IPS-NIHi11 (cell line): ENCODE measurements at regions not wholly inside any gene's neighbourhood (a gene's known extent, or its start where the extent isn't known, plus 50 kb on each side); places are given as distances from the start of the nearest gene placed in this dataset.

Experiments used
- DNase-seq: peaks from one replicate; pipeline ENCODE4 v3.0.0; 2012; ENCODE audit warnings: mixed read lengths, low spot score

DNA sequence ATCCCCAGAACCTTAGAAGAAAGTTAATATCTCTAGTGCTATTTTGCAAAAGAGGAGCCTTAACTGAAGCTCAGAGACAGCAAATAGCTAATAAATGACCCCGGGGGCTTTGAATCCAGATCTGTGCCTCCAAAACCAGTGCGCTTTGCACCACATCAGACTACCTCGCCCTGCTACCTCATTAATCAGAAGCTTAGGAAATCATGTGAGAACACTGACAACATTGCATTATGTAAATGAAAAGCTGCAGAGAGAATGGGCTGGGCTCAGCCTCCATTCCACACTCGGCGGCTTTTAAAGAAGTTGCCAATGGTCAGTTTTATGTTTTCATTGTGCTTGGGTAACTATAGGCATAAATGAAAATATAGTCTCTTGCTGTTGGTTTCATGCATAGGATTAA, 54.0 kb upstream of the STMND1 start:
- no peak for DNase-seq

DNA sequence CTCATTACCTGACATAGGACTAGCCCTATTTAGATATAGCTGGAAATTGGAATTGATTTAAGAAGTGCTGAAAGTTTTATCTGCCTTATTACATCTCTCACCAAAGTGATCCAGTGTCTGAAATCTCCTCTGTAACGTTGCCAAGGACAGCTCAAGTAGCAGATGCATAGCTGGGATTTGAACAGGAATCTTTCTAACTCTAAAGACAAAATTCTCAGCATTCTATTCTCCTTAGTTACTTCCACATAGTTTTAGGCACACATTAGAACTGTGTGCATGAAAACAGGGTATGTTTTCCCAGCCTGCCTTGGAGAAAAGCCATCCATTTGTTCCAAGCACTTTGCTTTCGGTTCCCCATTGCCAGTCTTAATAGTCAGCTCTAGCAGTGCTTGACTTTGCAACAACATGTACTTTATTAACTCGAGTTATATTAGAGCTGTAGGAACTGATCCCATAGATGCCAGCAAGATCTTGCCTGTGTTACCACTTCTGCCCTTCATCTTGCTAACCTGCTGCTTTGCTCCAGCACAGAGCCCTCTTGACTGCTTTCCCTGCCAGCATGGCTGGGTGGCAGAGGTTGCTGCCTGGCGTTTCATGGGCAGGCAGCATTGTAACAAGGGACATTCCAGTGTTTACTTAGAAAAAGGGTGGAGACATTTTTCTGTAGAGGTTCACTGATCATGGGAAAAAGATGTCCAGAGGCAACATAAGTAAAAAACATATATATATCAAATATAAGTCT, 56.1 kb upstream of the STMND1 start:
- DNase-seq: no peak

DNA sequence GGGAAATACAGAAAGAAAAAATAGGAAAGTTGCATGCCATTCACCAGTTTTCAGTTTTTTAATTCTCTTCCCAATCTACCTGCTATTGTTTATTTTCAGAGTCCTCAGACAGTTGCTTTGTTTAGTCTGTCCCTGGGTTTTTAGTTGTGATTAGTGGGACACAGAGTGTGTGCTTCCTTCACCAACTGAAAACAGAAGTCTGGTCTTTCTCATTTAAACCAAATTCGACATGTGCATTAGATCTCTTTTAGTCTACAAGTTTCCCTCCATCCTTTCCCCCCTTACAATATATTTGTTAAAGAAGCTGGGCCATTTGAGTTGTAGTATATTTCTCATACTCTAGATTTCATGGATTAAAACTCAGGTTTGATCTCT, 58.7 kb upstream of the STMND1 start:
- no peak for DNase-seq

GRCh38 chr6:17042422-17043147, 59.3 kb upstream of the STMND1 start:
- DNase-seq: peak; percentile 73

- DNase-seq: no peak
These were observed 62.6 kb upstream of the STMND1 start for GRCh38 chr6:17039266-17039665.

DNA sequence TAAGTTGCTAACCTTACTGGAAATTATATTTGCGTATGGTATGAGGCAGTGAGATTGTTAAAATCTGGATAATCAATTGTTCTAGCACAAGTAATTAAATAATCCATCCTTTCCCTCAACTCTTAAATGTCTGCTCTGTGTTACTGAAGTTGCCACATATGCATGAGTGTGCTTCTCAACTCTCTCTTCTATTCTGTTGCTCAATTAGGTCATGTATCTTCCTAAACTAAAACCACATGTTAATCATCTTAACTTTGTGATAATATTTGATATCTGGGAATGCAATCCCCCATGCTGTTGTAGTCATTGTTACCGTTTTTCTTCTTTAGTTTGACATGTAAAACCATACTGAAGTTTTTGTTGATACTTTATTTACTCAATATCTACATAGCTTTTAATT, 63.5 kb upstream of the STMND1 start:
- DNase-seq: no peak

DNA sequence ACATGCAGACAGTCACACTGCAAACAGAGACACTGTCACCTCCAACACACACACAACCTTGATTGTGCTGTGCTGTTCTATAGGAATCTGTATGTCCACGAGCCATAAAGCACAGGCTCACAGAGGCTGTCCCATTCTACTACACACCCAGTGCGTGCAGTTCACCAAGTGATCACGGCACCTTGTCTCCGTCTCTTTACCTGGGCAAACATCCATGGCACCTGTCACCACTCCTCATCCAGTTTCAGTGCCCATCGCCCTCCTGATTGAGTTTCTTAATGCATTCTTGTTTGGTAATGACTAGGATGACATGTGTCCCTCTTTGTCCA, 65.8 kb upstream of the STMND1 start:
- no peak for DNase-seq

DNA sequence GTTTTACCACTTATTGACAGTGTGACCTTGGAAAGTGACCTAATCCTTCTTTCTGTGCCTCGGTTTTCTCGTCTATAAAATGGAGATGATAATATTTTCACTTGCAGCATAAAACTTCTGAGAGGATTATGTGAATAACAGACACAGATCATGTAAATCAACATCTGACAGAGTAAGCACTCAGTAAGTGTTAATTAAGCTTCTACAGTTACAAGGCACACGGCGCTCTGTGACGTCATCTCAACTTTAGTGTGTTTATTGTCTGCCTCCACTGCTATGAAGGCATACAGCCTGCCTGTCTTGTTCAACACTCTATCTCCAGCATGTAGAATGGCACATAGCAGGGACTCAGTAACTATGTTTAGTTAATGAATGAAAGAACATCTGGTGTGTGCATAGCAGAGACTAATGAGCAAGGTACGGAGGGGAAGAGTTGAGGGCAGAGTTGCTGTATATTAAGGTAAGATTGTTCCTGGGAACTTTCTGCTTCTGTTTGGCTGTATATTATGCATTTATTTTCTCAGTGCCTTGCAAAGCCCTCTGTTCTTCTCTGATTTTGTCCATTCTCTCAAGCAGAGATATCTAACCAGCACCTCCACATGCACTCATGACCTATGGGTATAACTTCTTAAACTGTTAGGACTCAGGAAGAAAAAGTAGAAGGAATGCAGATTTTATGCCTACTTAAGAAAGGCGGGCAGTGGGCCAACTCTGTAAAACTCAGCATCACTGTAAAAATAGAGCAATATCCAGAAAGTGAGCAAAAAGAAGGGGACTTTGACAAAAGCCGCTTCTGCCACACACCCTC, 66.4 kb upstream of the STMND1 start:
- DNase-seq: no peak

DNA sequence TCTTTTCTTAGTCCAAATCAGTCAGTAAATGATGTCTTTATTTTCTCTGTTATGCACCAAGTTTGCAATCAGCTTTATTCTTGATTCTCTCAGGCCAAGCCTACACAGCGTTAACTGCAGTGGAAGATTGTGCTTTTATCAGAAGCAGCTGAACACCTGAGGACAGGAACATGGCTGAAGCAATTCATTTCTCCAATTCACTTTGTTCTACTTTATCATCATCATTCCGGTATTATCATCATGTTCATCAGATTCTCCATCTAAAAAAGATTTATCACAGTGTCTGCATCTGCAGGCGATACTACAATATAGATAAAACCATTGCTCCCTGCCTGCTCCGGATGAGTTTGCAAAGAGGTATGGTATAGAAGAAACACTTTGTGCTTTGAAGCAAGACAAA, 68.1 kb upstream of the STMND1 start:
- DNase-seq: no peak

DNA sequence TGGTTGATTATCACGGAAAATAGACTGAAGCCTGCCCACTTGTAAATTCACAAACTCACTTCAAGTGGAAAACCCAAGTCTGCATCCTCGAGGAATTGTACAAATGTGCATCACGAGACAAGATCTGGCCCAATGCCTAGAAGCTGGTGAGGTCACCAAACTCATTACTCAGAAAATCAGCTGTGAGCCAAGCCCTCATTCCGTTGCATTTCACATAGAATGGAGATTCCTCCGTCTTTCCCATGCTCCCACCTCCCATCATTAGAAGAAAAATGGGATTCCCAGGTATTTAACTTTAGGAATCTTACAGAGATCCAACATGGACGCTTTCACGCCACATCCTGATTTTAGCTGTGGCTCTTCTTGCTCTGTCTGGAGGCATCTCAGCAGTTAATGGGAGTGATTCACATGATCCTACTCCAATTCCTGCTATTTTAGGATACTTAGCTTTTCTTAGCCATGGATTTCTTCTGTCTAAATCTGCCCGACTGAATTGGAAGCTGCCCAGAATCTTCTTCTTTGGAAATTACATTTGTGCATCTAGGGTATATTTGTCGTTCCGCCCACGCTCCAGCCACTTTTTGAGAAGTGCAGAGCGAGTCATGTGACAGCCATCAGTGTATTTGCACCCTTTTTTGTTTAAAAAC, 68.7 kb upstream of the STMND1 start:
- no peak for DNase-seq

DNA sequence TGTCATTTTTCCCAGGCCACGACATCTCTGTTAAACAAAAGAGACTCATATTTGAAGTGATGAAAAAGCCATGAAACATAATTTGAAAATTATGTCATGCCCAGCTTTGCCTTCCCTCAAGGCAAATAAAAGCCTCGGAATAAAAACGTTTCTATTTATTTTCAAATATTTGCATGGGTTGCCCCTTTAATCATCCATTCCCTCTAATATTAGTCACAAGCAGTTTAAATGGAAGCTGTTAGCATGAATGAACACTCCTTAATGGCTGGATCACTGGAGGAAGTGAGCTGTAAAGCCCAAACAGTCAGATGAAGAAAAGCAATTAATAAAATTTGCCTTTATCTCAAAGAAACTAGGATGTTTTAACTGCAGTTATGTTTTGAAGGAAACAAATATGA, 69.3 kb upstream of the STMND1 start:
- no peak for DNase-seq

GRCh38 chr6:17031961-17032360, 69.9 kb upstream of the STMND1 start:
- no peak for DNase-seq

DNA sequence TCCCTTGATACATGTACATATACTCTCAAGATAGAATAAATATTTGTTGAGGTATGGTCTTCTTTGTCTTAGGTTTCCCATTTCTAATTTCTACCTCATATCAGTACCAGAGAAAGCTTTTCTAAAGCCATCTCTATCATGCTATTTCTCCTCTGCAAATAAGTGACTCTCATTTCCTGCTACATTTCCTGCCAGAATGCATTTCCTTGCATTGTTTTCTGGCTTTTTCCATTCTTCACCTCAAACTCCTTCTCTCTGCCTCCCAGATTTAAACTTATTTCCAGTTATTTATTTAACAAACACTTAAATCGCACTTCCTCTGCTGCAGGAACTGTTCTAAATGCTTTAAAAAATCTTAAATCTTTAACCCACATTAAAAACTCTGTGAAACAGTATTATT, 74.4 kb upstream of the STMND1 start:
- DNase-seq: no peak

DNA sequence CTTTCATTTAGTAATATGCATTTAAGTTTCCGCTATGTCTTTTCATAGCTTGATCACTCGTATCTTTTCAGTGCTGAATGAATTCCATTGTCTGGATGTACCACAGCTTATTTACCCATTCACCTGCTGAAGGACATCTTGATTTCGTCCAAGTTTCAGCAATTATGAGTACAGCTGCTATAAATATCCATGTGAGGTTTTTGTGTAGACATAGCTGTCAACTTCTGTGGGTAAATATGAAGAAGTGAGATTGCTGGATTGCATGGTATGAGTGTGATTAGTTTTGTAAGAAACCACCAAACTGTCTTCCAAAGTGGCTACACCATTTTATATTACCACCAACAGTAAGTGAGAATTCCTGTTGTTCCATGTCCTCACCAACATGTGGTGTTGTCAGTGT, 79.2 kb upstream of the STMND1 start:
- no peak for DNase-seq

DNA sequence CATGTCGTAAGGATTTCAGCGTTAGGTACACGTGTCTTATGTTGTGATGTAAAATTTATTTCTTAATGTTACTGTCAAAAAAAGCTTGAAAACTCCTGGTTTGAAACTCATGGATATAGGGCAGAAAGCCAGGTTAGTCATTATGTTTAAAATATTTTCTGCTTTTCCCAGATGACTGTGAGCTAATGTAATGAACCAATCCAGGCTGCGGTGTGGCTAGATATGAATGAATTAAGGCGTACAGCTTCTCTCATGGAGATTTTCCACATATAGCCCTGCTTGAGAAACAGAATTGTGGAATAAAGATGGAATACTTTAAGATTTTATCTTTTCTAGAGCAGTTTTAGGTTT, 80.3 kb upstream of the STMND1 start:
- no peak for DNase-seq

DNA sequence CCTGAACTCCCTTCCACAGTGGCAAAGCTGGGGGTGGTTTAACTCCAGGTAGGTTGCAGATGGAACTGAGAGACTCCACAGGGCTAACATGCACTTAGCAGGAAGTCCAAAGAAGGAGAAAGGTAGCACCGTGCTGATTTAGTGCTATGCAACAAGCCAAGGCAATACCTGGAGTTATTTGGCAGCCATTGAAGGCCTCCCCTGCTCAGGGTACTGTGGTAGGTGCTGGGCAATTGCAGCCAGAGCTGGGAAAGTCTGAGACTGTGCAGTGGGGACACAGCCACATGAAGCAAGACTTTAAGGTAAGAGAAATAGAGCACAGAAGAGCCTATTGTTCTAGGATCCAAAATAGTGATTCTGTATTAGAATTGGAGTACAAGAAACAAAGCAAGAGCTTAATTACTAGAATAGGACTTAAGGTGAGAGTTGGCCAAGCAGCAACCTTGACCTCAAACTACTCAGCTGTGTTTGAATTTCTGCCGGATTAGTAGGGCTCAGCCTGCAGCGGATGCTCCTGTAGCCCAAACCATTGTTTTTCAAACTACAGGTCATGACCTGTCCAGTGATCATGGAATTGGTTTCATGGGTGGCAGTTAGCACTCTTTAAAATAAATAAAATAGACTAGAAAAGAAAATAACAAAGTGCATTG, 80.8 kb upstream of the STMND1 start:
- DNase-seq: no peak

- no peak for DNase-seq
These were observed 83.4 kb upstream of the STMND1 start for GRCh38 chr6:17018425-17018824.

DNA sequence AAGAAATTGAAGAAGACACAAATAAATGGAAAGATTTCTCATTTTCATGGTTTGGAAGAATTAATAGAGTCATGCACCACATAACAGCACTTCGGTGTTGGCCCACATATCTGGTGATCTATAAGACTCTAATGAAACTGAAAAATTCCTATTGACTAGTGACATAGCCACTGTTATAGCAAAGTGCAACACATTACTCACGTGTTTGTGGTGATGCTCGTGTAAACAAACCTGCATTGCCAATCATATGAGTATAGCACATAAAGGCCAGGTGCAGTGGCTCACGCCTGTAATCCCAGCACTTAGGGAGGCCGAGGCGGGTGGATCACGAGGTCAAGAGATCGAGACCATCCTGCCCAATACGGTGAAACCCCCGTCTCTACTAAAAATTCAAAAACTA, 84.4 kb upstream of the STMND1 start:
- no peak for DNase-seq

GRCh38 chr6:17015551-17016381, 86.1 kb upstream of the STMND1 start:
- peak; percentile 31 for DNase-seq

DNA sequence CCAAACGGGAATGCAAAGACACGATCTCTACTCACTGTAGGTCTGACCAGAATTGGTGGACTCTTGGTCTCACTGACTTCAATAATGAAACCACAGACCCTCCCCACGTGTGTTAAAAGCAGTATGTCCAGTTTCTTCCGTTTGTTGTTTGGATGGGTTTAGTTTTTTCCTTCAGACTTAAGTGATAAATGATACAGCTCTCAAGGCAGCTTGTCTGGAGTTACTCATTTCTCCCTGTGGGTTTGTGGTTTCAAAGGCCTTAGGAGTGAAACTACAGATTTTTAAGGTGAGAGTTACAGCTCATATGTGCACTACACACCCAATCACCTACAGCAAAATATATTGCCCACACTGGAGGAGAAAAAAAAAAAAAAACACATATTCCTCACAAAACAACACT, 86.7 kb upstream of the STMND1 start:
- no peak for DNase-seq

- no peak for DNase-seq
These were observed 88.1 kb upstream of the STMND1 start for GRCh38 chr6:17013701-17014100.
